ENCODE measurements at regions not wholly inside any gene's neighbourhood (a gene's known extent, or its start where the extent isn't known, plus 50 kb on each side); places are given as distances from the start of the nearest gene placed in this dataset.

DNA sequence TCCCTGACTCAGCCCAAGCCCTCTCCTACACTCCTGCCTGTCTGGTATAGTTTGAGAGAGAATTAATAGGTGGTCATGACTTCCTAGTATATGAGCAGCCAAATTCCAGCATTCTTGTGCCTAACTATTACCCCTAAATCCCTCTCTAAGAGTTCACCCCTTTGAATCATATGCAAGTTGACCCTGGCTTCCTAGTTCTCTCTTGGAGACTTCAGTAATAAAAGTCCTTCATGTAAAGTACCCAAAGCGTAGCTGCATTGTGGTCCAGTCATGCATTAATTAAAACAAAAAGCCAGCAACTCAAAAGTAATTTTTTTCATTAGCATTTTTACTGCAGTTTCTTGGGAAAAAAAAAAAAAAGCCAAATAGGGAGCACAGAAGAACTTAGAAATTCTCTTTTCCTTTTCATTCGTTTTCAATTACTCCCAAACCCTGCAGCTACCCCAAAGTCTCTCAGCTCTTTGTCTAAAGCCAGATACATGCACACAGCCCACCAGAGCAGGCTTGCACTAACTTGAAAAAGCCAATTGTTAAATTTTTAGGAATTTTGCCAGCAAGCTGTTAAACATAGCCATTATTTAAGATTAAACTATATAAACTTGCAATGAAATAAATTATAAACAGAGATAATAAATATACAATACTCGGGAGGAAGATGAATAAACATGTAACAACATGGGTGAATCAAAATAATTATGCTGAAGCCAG, 50.1 kb upstream of the STT3B start:
- H3K27me3 ChIP-seq (replicated peaks; ENCODE audit: insufficient read depth) = no peaks in the 10 kb centered on the region
- TF ChIP-seq POLR2A (IDR thresholded peaks at IDR 0.05) = no peak
- TF ChIP-seq, protein P1, sequence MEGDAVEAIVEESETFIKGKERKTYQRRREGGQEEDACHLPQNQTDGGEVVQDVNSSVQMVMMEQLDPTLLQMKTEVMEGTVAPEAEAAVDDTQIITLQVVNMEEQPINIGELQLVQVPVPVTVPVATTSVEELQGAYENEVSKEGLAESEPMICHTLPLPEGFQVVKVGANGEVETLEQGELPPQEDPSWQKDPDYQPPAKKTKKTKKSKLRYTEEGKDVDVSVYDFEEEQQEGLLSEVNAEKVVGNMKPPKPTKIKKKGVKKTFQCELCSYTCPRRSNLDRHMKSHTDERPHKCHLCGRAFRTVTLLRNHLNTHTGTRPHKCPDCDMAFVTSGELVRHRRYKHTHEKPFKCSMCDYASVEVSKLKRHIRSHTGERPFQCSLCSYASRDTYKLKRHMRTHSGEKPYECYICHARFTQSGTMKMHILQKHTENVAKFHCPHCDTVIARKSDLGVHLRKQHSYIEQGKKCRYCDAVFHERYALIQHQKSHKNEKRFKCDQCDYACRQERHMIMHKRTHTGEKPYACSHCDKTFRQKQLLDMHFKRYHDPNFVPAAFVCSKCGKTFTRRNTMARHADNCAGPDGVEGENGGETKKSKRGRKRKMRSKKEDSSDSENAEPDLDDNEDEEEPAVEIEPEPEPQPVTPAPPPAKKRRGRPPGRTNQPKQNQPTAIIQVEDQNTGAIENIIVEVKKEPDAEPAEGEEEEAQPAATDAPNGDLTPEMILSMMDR (IDR thresholded peaks at IDR 0.05) = no peak
- no peak for TF ChIP-seq POLR2AphosphoS5 (IDR thresholded peaks at IDR 0.05)
- no peaks in the 10 kb centered on the region for H3K9me3 ChIP-seq
- DNase-seq (ENCODE audit: low spot score) = no peak
- no peaks in the 10 kb centered on the region for H3K36me3 ChIP-seq
- WGBS = 35% methylated on average over 3 of the region's 3 CpGs
- H3K27ac ChIP-seq = no peak overlapping the region
- no peaks in the 10 kb centered on the region for H3K4me1 ChIP-seq (replicated peaks)
- intact Hi-C loops (cut with DNase I) = no loop called here
- no peak overlapping the region for H3K4me3 ChIP-seq

Small RNA genes in the stretch of these regions (microRNA-seq; reads per million reads assigned to microRNA genes)
- 4.8 reads per million, percentile 42 among the genes with 10 or more reads in this experiment for gene MIR466

Small RNA genes in the stretch of these regions (small RNA-seq; reads per million reads assigned to genes)
- gene MIR466 (0 reads per million in 2 donors), gene RNA5SP127 (0 reads per million in 2 donors)

Data from prostate gland (tissue), 2 donors.